ENCODE measurements at regions not wholly inside any gene's neighbourhood (a gene's known extent, or its start where the extent isn't known, plus 50 kb on each side); places are given as distances from the start of the nearest gene placed in this dataset.

DNA sequence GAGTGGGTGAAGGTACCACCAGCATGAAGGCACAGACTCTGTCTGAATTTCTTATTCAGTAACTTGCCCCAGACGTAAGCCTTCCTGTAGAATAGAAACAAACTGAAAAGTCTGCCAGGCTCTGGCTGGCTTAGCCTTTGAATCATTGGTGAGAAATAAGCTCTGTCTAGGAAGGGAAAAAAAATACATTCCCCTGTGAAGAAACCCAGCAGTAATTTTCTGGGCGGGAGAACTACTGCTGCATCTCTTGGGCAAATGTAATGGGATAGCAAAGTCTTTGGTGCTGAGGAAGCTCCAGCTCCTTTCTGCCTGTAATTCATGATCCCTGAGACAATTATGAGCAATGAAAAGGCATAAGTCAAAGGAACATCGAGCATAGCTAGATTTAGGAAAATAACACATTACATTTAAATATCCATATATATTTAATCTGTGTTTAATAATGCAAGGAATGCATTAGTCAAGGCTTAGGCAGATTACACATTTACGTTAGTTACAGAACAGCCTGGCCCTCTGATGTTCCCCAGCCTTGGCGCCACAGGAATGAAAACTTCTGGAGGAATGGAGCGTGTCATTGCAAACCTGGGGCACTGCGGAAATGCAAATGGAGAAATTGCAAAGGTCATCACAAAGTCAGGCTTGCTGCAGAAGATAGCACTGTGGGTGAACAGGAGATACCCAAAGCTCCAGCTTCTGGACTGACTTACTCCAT, 216.3 kb upstream of the CAMK1G start:
- DNase-seq, result no peak

DNA sequence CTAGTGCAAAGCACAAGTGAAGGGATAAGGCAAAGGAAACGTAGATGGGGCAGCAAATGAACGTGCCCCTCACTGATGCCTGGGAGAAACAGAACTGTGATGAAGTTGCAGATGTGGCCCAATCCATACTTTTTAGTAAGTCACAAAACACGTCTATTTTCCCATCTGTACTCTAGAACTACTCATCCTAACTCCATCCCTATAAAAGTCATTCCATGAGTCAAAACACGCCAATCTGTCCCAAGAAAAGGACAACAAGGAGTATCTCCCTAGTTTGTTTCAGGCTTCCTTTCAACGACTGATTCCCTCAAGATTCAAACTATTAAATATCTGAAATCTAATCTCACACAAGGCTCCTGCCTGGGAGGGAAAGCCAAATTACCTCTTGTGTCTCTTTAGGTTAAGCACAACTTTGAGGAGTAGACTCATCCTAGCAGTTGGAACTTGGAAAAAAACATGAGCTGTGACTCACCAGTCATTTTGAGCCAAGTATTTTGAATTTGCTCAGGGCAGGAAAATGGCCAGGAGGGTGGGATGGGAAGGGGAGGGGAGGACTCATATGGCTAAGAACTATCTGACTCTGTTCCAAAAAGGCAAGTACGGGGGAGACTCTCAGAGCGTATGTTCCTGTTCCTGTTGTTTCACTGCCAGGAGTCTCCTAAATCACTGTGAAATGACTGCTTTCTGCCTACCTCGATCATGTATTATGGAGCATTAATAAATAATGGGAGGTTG, 214.5 kb upstream of the CAMK1G start:
- no peak for DNase-seq

DNA sequence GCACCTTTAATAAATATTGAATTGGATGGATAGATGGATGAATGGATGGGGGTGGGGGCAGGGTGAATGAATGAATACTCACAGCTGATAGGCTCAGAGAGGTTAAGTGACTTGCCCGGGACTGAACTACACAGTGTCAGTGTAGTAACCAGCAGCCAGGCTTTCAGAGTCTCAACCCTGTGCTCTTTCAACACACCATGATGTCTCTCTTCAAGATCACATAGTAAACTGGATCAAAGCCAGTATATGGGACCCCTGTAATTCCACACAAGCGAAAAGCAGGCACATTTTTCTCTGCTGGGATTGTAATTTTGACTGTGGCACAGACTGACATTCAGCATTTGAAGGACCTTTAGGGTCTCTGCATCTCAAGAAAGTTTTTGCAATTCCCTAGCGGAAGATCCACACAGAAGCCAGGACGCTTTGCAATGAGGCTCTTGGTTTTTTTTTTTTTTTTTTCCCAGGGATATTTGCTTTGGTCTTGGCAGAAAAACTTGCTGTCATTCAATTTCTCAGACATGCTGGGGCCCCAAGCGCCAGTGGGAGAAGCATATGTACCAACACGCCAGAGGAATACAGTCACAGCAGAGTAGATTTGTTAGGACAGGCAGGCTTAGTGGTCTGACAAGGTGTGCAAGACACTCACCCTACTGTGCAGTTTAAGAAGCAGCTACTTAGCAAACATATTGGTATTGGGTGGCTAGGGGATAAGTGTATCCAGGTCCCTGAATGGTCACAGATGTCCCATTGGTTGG, 213.1 kb upstream of the CAMK1G start:
- DNase-seq, result no peak

DNA sequence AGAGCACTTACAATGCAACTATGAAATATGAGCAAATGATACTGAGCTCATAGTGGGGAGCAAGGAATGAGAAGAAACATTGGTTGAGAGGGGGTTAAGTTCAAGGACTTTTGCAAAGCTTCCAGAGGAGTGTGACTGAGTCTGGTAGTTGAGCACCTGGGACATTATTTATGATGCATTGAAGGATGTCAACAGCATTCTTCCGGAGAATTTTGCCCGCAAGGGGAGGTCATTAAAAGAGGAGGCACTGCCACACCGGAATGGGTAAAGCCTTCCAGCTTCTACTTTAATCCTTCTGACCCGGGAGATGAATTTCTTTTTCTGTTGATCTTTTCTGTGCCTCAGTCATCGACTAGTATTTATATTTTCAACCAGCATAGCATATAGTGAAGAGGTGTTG, 208.4 kb upstream of the CAMK1G start:
- no peak for DNase-seq

DNA sequence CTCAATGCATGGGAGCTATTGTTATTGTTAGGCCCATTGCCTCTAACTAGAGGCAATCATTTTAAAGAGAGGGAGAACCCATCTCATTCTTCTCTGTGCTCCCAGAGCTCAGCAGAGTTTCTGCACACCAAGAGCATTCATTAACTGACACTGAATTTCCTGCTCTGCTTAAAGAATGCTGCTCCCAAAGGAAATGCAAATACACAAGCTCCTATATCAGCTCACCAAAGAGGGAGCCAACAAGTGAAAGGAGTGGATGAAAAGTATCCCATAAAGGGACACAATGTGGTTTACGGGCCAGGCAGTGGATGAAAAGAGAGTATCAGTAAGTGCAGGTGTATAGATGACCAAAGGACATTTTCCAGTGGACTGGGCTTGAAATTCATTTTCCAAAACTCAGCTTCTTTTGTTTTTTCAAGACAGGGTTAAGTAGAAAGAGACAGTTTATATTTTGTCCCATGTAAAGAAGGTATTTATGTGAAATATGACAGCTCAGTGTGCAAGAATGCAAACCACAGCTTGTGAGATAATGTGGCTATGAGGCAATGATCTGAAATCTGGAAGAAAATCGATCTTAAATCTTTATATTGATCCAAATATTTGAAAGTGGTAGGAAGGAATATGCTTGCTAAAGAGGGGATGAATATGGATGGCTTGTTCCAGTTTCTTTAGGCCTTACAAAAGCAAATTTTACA, 207.7 kb upstream of the CAMK1G start:
- DNase-seq, result no peak

DNA sequence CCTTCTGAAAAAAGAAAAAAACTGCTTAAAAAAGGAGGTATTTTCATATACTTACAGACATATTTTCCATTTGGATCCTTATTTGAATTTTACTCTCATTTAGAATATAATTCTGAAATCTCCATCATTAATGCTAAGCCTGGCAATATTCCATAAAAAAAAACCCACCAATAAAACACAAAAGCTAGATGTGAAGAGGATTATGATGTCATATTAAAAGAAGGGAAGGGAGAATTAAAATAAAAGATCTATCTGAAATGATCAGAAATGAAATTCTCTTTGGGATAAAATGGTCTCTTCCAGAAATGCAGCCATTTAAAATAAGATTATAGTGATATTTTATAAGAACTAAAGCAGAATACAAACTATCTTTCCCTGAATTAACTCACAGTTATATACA, 206.7 kb upstream of the CAMK1G start:
- DNase-seq, result no peak

DNA sequence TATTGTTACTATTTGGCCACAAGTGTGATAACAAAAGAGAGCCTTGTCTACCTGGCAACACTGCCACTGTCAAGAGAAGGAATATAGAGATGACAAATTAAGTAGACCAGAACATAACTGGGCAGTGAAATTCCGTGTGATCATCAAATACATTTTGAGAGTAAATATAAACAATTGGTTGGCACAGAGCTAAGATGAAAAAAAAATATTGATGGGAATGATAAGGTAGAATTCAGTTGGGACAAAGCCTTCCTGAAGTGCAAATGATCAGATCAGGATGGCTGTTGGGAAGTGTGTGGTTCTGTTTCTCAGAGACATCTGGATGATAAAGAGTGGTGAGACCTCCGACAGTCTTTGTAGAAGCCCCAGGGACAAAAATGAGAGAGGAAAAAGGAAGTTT, 205.5 kb upstream of the CAMK1G start:
- no peak for DNase-seq

DNA sequence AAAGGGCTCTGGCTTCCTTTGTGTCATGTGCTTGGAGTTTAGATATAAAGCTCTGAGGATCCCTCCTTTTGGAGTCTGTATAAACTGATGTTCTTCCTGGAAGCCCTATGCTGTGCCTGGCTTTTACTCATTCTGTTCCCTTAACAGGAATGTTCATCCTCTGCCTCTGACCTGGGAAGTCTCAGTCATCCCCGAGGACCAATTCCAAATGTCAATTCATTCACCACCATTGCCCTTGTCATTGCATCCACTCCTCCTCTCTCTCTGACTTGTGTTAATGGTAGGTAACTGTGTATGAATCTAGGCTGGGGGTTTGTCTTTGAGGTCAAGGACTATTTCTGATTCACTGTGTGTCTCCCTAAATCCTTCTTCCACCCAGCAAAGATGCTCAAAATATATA, 204.2 kb upstream of the CAMK1G start:
- no peak for DNase-seq

DNA sequence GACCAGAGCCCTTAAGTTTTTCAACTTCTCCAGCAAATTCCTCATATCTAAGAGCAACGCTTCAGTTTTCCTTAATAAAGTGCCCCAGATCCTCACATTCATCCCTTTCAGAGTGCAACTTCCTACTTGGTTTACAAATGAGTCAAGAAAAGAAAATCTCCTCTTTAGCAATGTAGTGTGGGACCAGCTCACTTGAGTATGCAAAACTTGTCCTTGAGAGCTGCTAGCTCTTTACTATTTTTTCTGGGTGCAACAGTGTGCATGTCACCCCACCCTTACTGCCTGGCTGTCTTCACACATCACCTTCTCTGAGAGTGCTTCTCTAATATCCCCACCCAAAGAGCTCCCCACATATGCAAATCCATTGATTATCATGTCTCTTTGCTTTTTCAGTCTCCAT, 203.1 kb upstream of the CAMK1G start:
- DNase-seq, result no peak

DNA sequence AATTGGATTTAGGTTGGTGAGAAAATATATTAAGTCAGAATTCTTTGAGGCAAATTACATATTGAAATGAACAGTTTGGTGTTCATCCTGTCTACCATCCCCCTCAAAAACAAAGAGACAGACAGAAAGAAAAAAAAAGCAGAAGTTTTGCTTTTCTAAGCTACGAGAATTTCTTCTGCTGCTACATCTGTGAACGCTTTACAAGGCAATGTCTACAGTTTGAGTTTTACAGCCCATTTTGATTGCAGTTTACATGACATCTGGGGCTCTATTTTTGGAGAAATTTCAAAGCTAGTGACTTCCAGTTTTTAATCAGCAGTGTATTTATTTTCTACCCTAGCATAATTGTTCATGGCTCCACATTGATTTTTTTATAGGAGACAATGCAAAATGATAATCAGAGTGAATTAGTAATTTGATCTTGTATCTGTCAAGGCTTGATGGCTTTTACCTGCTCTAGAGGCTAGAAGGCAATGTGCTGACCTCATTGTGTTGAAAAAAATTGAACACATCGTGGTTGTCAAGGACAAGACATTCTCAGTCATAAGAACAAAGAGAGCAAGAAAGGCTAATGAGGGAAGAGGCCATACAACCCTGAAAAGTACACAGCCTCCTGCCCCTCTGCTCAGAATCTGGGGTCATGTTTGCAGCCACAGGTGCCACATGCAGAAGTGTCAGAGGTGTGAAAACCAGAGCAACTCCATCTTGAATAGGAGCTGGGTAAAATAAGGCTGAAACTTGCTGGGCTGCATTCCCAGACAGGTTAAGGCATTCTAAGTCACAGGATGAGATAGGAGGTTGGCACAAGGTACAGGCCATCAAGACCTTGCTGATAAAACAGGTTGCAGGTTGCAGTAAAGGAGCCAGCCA, 201.0 kb upstream of the CAMK1G start:
- DNase-seq, result no peak

DNA sequence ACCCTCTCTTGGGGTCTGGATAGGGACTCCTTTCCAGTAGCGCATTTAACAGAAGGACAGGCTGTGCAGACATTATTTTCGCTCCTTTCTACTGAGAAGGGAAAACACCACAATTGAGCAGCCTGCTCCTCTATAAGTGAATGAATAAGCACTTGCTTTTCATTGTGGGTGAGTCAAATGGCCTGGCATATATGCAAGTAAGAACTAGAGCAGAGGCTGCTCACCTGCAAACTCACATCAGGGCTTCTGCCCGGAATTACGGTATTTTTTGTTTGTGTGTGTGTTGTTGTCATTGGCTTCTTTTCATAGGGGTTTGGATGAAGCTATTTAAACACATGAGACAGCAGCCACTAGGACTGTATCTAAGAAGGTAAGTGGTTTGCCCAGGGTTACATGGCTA, 200.1 kb upstream of the CAMK1G start:
- DNase-seq, result no peak

DNA sequence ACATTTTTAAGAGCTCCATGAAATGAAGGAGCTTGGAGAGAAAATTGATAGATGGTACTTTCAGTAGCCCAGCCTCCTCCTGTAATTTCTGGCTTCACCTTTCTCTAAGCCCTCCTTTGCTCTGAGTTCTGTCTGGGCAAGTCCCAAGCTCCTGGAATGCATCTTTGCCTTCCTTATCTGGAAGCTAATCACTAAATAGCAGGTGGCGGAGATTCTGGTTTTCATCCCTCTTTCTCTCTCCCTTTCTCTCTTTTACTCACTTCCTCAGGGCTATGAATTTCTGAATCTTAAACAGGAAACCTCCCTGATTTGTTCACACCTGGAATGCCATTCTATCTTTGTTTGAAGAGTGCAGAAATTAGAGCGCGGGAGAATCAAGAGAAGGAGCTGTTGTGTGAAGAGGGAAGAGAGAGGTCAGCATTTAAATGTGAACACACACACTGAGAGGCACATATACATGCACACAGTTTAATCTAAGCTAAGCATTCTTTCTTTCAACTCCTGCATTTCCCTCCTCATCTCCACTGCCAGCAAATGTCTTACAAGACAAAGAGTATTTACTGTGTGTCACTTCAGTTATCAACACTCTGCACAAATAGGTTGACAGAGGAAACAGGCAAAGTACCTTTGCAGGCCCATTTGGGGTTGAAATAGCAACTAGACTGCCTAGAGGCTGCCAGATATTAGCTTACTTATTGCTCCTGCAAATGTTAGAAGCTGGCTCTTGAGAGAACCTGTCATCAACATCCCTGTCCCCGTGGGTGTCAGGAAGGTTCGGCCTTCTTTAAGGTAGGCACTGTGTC, 199.4 kb upstream of the CAMK1G start:
- DNase-seq, result no peak

DNA sequence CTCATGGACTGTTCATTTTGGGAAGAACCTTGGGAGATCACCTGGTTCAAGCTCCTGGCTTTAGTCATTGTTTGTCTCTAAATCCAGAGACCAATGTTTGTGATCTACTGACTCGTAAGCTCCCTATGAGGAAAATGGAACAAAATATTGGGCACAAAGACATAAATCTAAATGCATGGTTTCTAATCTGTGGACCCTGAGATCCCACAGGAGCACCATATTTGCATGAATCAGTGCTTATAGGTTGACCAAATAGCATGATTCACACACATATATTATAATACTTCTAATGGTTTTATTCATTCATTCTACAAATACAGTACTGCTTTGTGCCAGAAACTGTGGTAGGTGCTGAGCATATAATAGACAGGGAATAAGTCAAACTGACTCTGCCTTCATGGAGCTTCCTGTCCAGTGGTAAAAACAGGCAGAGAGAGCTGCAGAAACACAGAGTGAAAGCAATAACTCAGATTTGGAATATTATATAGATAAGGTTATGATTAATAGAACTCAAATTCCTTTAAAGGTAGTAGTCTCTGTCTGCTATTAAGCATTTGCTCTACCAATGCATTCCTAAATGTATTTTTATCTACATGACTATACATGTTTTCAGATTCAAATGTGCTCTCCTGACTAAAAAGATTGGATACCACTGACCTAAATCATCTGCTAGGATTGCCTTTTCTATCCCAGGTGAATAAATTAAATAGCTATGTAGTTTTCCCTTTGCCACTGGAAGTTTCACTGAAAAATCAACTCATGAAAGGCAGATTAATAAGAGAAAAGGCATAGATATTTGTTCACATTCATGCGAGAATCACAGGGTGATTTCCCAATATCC, 198.6 kb upstream of the CAMK1G start:
- DNase-seq, result no peak

DNA sequence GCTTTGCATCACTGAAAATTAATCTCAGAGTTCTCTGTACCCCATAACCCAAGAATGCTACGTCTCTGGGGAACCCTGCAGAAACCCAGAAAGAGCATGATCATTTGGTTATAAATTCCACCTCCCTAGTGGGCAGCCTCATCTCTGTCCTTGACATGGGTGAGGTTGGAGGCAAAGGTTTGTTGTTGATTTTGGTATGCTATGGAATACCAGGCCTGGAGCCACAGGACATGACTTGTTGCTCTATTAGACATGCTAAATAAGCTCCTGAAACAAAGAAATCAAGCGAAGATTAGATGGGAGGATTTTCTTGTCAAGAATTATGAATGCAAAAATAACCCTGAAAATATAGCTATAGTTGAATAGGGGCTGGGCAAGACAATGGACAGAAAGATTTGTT, 197.4 kb upstream of the CAMK1G start:
- DNase-seq, result no peak

DNA sequence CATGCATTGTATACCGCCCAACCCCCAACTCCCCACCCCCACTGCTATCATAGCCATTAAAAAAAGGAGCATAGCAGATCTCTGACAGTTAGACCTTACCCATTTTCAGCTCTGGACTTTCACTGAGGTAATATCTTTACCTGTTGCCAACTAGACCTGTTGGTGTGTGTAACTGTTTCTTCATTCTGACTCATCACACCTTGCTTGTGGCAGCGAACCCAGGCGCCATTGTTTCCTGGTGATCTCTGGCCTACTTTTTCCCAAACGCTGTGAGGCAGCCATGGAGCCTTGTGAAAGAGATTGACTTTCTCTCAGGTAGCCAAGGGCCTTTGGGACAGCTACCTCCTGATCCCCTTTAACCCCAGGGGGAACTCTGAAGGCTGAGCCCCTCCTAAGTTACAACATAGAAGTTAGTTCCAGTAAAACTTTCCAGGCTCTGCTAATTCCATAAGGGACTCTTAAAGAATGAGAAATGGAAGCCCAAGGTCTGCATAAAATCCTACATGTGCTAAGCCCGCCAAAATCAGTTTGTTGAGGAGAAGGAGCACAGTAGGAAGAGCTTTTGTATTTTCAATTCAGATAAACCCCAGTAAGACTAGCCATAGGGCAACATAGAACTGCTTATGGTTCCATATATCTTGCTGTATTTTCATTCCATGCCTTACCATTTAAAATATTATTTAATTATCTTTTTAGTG, 196.1 kb upstream of the CAMK1G start:
- DNase-seq, result no peak

DNA sequence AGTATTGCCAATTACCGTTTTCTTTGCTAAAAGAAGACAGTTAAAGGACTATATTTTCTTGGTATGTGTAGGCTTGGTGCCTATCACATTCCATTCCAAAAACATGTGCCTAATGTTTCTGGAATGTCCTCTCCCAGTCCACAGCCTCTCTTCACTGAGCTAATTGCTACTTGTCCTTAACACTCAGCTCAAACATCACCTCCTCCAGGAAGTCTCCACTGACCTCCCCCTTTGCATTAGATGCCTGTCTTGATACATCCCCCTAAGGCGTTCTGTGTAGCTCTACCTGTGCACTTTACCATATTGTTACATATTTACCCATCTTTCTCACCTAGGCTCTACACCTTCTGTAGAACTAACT, 195.6 kb upstream of the CAMK1G start:
- no peak for DNase-seq

DNA sequence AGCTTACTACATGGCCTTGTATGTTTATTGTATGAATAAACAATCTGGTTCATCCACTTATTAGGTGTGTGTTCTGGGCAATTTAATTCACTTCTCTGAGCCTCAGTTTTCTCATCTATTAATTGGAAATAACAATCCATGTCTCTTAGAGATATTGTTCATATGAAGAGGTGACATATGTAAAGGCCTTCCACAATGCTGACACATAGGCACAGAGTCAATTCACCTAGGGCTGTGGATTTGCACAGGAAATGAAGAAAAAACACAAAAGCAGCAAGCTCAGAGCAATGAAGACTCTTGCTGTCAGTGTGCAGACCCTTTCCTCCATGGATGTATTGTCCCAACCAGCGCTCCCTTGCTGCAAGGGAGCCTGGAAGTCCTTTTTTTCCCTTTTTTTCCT, 195.2 kb upstream of the CAMK1G start:
- no peak for DNase-seq

DNA sequence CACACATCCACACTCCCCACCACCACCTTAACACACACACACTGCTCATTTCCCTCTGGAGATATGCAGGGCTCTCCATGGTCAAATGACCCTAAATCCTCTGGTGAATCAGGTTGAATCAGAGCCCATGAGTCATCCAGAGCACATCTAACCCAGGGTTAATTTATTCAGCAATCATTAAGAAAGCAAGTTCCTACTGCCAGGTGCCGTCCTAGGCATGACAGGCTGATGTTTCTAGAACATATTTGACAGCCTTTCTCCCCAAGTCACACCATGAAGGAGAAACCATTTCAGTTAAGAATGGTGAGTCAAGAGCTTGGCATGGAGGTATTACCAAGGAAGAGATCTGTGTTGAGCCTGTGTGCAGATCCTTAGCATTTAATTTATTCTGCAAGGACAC, 194.3 kb upstream of the CAMK1G start:
- no peak for DNase-seq

DNA sequence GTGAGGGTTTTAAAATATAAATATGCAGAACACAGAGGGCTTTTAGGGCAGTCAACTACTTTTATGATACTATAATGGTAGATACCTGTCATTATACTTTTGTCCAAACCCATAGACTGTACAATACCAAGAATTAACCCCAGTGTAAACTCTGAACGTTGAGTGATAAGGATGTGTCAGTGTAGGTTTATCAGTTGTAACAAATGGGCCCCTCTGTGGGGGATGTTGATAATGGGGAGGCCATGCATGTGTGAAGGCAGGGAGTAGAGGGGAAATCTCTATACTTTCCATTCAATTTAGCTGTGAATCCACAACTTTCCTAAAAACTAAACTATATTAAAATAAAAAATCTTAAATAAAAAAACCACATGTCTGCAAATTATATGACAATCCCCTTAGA, 193.5 kb upstream of the CAMK1G start:
- DNase-seq, result no peak

DNA sequence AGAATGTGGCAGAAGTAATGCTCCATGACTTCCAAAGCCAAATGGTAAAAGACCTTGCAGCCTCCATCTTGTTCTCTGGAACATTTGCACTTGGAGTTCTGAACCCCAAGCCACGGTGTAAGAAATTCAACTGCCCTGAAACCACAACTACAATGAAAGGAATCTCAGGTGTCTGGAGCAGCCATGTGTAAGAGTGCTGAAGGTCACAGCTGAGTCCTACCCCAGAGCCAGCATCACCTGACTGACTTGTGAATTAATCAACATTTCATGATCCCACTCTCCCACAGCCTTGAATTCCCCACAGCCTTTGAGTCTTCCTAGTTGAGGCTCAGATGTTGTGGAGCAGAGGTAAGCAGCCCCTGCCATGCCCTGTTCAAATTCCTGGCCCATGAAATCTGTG, 192.8 kb upstream of the CAMK1G start:
- DNase-seq, result no peak
